HG03159 (cell line): ENCODE measurements at regions not wholly inside any gene's neighbourhood (a gene's known extent, or its start where the extent isn't known, plus 50 kb on each side); places are given as distances from the start of the nearest gene placed in this dataset.
"Not testable (repeated sequence)": the region's sequence is repeated elsewhere in the genome, so short reads cannot be mapped to it uniquely, and the experiment has no call there.

Experiments used
- ATAC-seq: cut with Tn5 transposase; IDR thresholded peaks from one replicate; pipeline ENCODE4 v1.9.1; 2021; ENCODE audit warnings: mild to moderate bottlenecking, moderate library complexity; ENCODE audit not compliant: unreplicated experiment

DNA sequence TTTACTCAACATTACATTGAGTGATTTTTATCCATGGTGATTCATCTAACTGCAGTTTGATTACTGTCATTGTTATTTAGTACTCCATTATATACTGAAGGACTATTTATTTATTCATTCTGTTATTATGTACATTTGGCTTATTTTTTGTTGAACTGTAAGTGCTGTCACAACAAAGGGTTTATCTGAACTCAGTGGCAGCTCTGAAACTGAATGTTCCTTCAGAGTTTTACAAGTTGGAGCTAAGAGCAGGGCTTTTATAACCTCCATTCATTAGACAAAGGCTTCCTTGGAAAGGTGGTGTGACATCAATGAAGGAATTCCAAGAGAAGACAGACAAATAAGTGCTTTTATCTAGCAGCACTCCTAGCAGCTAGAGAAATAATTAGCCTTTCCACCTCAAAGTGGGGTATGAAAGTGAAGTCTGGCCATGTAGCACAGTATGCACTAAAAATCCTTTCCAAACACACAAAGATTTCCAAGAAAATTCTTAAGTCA, 83.3 kb upstream of the GORAB start:
- ATAC-seq, result no peak

DNA sequence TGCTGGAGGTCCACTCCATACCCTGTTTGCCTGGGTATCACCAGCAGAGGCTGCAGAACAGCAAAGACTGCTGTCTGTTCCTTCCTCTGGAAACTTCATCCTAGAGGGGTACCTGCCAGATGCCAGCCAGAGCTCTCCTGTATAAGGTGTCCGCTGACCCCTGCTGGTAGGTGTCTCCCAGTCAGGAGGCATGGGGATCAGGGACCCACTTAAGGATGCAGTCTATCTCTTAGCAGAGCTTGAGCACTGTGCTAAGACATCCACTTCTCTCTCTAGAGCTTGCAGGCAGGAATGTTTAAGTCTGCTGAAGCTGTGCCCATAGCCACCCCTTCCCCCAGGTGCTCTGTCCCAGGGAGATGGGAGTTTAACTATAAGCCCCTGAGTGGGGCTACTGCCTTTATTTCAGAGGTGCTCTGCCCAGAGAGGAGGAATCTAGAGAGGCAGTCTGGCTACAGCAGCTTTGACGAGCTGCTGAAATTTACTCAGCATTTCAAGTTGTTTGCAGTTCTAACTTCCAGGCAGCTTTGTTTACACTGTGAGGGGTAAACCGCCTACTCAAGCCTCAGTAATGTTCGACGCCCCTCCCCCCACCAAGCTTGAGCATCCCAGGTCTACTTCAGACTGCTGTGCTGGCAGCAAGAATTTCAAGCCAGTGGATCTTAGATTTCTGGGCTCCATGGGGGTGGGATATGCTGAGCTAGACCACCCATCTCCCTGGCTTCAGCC, 74.5 kb upstream of the GORAB start:
- ATAC-seq, result not testable (repeated sequence)

DNA sequence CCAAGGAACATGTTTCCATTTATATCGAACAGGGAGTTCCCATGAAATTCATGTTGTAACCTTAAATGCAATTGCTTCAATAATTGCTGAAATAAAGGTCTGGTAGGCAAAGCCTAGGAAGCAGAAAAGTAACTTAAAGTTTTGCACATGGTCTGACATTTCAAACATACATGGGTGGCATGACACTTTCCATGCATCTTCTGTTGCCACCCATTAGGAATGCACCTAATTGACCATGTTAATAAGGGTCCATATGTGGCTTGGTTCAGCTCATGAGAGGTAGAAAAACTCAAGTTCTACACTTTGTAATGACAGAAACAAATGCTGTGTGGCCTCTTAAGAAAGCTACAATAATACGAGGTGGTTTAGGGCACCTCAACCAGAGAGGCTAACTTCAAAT, 72.0 kb upstream of the GORAB start:
- ATAC-seq, result no peak

DNA sequence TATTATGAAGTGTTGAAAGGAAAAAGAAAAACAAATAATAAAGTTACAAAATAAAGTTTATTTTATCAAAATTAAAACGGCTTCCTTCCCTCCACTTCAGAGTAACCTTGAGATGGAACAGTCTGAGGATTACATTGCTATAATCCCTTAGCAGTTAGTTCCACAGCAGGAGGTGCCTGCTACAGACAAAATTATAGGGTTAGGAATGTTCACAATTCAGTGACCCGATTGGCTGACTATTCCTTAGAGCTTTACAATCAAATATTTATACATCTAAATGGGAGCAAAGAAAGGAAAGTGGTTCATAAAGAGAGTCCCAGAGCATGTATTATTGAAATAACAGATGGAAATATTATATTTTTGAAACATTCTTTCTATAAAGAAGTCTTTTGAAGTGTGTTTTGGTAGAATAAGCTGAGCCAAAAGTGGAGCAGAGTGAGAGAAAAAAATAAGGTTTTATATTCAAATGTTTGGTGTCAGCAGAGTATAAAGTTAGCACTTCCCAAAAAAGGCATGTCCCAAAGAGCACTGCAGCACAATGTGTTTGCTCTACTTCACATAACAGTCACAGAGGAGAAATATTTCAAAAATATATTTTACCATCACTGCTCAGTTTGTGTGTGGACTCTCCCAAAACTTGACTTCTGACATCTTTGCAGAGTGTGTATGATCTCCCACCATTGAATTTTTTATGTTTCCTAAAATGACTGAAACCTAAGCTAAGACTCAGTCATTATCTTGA, 71.4 kb upstream of the GORAB start:
- ATAC-seq, result no peak

DNA sequence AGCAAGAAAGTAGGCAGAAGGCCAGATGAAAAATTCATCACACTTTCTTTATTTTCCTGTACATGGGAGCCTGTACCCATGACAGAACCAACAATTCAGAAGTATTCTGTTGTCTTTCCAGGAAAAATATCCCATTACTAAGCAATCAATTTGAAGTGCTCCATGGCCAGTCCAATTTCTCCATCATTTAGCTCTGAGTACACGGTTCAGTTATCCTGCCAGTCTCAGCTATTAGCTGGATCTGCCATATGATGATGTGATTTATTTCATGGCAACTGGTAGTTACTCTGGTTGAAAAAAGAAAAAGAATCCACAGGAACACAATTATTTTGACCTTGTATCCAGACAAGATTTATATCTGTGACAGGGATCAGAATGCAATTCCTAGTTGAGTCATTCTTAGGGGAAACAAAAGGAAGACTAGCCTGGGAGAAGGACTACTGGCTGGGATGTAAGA, 70.6 kb upstream of the GORAB start:
- ATAC-seq, result no peak

DNA sequence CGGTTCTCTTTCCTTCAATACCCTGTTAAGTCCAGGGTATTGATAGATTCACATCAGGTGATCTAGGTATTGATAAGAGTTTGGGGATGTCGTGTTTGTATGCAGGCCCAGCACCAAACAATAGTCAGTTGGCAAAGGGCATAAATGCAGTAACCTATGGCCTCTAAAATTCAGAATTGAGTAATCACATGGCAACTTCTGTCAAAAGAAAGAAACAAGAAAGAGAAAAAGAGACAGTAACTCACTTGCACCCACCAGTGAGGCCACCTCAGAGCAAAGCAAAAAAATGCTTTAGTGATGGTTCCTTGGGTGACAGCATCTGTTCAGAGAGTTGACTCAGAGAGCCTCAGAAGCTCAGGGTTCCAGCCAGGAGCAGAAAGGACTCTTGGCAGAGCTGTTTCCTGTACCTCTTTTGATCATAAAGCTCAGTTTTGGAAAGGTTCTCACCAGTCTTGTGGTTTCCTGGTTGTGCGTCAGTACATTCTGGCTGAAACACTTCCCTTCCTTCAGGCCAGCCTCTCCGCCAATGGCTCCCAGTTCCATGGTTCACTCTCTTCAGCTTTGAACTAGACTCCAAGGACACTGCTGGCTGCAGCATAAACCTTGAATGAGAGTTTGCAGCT, 70.1 kb upstream of the GORAB start:
- no peak for ATAC-seq

DNA sequence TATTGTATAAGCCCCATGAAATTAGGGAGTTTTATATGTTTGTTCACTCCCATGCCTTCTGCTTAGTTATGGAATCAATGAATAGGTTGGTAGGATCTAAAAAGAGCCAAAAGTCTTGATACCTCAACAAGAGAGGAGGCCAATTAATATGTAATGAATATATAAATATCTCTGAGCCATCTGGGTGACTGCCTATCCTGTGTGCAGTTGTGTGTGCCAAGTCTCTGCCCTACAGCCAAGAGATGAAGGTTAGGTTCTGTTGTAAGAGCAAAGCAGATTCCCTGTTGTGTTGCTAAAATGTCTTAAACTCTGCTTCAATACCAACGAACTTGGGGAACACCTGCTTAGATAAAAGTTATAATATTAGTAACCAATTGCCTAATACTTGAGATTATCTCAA, 61.8 kb upstream of the GORAB start:
- ATAC-seq, result no peak

DNA sequence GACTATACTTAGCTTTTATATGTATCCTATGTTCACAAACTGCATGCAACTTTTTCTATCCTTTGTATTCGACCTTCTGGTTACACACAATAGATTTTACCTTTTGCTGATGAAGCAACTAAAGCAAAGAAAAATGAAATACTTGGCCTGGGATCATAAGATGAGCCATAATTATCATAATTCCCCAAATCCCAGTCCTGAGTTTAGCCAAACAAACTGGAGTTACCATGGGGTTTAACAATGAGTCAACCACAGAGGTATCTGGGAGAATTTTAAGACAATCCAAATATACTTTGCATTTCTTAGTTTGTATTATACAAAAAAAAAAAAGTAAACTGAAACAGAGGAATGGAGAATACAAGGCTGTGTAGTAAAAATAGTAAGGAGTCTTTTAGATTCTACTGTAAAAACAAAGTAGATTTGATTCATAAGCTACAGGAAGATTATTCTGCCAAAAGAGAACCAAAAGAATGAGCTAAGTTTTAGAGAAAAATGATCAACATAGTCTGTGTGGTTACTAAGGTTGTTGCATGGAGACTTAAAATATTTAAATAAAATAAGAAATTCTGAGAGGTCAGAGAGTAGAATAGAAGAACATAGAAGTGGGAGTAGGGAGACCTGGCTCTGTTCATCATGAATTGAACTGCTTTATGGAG, 60.4 kb upstream of the GORAB start:
- ATAC-seq, result no peak

DNA sequence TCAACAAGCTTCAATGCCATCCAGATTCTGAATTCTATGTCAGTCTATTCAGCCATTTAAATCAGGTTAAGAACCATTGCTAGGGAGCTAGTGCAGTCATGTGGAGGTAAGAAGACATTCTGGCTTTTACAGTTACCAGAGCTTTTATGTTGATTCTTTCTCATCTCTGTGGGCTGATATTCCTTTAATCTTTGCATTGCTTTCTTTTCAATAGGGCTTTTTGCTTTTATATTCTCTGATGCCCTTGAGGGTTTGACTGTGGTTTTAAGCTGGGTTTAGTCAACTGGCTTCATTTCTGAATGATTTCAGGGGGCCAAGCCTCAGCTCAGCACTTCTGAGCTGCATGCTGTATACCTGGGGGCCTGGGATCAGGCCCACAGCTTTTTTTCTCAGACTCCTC, 51.0 kb upstream of the GORAB start:
- no peak for ATAC-seq
